GM19328 (cell line): ENCODE measurements at regions not wholly inside any gene's neighbourhood (a gene's known extent, or its start where the extent isn't known, plus 50 kb on each side); places are given as distances from the start of the nearest gene placed in this dataset.
"Not testable (repeated sequence)": the region's sequence is repeated elsewhere in the genome, so short reads cannot be mapped to it uniquely, and the experiment has no call there.

Source experiments
- ATAC-seq: cut with Tn5 transposase; IDR thresholded peaks from one replicate; pipeline ENCODE4 v1.9.1; 2021; ENCODE audit warnings: mild to moderate bottlenecking, moderate library complexity; ENCODE audit not compliant: unreplicated experiment

DNA sequence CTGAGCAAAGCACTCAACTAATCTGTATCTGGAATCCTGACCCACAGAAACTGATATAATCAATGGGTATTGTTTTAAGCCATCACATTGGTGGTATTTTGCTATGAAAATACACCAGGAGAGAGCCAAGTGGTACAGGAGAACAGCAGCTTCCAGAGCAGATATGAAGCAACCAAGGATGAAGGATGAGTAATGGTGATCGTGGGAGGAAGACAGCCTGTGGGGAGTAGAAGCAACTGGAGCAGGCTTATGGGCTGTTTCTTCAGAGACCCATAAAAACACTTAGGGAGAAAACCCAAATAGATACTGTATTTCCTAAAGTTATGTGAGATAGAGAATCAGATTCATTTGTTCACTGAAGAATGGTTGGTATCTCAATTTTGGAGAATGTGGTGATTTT lies 330.8 kb downstream of the NUP35 start:
- no peak for ATAC-seq

DNA sequence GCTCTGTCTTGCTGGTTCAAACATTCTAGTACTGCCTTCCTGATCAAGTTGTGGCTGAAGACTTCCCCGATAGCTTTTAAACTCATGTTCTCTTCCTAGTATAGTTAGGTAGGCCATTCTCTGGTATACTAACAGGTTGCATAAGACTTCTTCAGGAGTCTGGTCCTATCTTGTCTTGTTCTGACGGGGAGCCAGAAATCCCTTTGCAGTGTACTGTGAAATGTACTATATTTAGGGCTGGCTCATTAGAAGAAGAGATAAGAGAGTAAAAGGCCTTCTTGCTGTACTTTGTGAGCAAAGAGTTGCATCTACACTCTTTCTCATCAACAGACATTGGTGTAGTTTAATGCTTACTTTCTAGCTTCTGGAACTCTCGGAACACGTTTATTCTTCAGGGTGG lies 331.9 kb downstream of the NUP35 start:
- no peak for ATAC-seq

DNA sequence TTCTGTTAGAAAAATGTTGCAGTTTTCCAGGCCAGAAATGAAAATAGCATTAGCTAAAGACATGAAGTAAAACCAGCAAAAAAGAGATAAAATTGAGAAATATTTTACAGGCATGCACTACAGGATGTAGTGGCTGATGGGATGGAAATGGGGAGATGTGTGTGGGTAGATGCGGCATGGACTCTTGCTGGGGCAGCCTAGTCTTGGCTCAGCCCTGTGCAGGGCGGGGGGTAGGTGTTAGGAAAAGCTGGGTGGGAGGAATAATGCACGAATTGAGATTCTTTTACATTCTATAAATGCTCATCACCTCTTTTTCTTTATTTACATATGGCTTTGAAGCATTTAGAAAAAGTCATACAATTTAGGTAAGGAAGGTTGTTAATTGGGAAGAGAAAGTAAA lies 334.2 kb downstream of the NUP35 start:
- no peak for ATAC-seq

DNA sequence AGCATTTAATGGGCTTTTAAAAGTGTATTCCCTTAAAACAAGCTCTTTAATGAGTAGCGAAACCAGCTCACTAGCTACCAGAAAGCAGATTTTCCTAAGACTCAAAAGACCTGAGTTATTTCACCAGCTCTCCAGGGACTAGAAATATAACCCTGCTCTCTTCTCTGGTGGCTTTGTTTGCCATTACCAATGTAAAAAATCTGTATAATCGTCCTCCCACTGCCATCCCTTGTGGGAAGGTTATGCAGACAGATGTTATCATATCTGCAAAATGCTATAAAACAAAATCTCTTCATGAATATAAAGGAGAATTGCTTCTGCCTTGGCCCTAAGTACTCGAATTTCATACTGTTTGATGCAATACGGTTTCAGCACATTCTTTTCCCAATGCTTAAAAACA lies 335.2 kb downstream of the NUP35 start:
- no peak for ATAC-seq

DNA sequence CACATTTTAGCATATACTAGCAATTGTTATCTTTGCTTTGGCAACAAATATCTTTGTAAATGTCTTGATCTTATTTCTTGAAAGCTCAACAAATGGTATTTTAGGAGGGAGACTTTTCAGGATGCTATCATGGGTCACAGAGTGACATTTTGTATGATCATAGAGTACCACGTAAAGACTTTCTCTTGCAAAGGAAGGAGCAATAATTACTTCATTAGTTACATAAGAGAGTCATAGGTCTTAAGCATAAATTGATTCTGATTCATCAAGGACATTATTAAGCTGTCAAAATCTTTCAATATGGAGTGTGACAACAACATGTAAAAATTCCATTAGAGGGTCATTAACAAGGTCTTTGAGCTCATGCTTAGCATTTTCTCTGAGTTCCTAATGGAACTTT lies 339.6 kb downstream of the NUP35 start:
- ATAC-seq: no peak

DNA sequence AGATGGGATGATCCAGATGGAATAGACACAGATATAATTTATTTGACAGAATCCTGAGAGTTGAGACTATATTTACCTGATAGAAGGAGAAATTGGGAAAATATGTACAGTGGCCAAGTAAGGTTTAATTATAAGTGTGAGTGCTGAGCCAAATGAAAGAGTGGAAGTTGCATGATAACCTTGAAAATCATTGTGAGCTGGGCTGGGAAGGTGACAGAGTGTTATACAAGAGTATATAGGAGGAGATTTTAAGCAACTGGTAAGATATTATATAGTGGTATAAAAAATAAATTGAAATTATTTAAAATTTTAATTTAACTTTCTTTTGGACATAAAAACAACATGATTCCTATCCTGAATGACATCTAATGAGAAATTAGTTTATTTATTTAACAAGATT lies 340.8 kb downstream of the NUP35 start:
- no peak for ATAC-seq

DNA sequence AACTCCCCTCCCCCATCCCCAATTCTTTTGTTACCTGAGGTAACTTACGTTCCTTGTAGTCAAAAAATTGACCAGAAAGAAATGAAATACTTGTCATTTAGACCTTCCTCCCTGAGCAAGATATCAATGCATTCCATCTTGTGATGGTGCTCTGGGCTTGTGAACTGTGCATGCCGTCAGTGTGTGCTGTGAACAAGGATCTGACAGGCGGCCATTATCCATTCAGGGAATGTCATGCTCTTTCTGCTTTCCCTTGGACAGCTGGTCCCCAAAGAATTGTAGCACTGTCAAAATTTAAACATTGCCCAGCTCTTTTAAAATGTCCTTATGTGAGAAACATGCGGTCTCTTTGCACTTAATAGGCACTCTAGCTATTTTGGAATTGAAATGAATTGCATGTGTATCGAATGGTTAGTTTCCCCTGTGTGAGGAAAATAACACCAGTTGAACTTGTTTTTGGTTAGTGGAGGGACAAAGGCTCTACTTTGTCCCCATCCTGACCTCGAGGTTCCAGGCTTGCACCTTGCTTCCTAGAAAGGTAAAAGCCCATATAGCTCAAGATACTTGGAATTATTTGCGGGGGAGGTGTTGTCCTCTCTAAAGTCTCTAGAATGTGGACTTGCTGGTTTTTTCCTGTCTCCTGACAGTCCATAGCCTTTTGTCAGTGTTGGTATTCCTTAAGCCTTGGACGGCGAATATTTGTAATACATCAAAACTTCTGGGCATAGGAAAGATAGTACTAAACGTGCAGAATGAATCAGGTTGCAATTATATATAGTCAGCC lies 350.9 kb downstream of the NUP35 start:
- ATAC-seq: no peak

DNA sequence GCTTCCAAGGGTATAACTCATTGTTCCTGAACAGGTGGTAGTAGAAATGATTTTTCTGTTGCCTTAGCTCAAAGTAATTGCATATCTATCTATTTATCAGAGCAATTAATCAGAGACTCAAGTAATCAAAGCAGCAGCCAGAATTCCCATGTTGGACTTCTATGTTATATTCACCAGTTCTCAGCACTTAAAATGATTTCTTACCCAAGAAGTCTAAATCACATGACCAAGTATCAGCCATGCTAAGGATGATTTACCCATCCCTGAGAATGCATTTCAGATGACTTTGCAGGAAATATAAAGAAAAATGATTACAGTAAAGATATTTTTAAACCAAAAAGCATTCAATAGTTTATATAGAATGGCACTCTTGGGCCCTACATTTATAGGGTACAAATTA lies 352.2 kb downstream of the NUP35 start:
- no peak for ATAC-seq

DNA sequence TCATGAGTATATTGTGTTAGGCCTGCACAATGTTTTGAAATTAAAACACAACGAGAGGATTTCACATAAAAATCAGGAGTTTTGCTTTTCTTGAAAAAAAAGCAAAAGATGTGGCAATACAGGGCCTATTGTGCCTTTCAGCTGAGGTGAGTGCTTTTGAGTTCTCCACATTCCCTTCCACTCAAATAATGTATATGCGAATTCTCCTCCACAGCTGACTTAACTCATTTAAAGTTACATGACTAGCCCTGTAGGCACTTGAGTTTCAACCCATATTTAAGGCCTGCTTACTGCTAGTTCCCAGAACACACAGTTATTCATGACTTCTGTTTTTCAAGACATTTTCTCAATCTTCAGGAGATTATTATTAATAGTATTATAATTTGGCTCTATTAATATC lies 353.1 kb downstream of the NUP35 start:
- ATAC-seq: no peak

DNA sequence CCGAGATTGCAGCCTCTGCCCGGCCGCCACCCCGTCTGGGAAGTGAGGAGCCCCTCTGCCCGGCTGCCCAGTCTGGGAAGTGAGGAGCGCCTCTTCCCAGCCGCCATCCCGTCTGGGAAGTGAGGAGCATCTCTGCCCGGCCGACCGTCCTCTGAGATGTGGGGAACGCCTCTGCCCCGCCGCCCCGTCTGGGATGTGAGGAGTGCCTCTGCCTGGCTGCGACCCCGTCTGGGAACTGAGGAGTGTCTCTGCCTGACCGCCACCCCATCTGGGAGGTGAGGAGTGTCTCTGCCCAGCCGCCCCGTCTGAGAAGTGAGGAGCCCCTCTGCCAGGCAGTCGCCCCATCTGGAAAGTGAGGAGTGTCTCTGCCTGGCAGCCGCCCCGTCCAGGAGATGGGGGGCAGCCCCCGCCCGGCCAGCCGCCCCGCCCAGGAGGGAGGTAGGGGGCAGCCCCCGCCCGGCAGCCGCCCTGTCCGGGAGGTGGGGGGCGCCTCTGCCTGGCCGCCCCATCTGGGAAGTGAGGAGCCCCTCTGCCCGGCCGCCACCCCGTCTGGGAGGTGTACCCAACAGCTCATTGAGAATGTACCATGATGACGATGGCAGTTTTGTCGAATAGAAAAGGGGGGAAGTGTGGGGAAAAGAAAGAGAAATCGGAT lies 354.8 kb downstream of the NUP35 start:
- ATAC-seq: not testable (repeated sequence)

DNA sequence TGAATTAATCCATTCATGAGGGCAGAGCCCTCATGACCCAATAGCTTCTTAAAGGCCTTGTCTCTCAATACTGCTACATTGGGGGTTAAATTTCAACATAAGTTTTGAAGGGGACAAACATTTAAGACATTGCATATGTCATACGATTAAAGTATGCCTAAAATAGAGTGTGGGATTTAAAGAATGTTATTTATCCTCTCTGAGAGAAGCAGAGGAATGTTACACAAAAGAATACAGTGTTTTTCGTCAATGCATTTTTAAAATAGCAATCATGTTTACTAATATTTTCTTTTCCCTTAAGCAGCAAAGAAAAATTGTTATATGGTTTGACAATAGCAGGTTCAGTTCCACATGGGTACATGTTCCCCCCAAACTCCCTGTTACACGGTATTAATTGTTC lies 363.1 kb downstream of the NUP35 start:
- ATAC-seq: no peak

DNA sequence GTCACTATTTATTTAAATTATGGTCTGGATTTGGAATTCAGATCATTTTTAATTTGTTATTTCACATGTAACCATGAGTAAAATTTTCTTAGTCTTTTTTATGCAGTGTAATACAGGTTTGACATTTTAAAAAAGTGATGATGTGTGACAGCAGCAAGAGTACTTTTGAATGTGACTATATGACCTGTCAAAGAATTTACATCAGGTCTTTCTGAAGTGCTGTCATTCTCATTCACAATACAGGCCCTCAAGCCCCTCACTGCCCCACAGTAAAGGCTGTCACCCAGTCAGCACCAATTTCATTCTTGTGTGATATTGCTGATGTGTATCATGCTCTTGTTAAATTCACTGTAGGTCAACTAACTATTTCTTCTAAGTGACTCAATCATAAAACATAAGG lies 364.2 kb downstream of the NUP35 start:
- no peak for ATAC-seq

DNA sequence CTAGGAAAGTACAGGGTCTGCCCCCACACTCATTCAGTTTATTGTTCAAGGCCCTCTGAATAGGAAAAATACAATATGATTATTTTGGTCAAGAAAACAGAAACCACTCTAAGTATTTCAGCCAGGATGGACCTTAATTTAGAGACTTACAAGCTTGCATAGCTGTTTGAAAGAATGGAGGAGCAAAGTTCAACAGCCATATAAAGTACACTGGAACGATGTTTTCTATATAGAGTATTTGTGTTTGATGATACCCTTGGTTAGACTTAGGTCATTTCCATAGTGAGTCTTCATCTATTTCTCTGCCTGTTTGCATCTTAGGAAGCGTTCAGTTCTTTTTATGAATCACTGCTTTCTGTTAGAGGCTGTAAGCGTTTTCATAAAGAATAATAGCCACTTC lies 366.2 kb downstream of the NUP35 start:
- no peak for ATAC-seq

DNA sequence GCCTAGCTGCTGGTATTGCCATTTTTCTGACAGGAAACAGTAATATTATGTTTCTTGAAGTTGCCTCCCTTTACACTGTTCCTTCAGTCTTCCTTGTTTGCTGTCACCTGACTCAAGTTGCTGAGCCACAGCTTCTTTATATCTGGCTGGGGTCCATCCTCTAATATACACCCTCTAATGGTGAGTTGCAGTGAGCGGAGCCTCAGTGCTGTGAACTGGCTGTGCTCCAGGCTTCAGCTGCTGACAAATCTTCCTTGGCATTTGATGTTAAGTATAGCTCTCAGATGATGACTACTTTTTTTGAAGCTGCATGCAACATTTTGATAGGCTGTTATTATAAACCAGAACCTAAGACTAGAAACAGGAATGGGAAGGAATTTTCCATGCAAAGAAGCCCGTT lies 366.7 kb downstream of the NUP35 start:
- no peak for ATAC-seq

DNA sequence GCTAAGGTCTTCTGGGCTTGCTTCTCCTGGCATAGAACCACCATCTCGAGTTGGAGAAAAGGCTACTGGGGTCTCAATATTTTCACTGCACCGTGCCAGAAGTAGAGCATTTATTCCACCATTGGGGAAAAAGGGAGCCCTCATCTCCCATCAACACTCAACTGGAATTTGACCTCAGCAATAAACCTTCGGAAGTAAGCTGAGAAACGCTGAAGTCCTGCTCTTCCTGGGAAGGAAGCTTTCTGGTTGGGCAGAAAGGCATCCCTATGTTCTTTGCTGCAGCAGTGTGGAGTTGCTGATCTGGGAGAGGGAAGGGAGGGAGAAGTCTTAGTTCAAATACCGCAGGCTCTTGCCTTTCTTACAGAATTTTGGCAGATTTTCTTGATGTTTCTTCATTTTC lies 368.8 kb downstream of the NUP35 start:
- ATAC-seq: no peak

DNA sequence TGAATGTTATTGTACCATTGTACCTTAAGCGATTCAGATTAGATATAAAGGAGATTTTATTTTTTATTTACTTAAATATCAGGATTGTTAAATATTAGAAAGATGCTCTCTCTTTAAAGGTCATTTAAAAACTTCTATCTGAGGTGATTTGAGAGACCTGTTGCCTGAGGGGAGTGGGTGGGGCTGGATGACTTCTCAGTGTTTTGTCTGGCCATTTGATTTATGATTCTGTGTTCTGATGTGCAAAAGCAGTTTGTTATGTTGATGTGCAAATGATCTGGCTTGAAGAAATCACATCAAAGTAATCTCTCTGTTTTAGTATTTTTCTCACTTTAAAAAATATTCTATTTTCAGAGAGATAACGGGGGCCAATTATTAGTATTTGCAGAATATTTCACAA lies 370.8 kb downstream of the NUP35 start:
- ATAC-seq: no peak

DNA sequence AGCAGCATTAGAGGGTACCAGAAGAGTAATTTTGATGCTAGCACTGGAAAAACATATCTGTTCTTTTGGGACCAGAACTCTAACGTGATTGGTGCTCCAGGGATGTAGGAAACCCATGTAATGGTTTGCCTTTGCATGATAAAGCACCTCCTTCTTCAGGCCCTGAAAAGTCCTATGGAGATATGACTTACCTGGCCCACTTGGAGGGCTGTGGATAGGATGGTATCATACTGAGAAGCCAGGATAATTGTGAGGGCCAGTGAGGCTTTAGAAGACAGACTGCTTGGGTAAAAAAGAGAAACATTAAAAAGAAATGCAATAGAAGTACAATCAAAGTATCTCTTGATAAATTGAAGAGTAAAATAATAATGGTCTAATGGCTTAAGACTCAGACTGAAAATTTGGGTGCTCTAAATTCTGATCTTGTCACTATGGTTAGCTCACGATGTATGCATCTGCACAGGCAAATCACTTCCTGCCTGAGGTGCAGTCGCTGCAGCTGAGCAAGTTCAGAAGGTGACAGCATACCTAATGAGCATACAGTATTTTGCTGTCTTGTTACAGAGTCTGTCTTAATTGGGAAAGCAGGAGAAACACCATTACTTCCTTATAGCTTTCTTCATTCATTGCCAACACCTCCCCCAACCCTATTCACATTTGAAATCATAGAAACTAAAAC lies 371.5 kb downstream of the NUP35 start:
- ATAC-seq: peak; percentile 100

DNA sequence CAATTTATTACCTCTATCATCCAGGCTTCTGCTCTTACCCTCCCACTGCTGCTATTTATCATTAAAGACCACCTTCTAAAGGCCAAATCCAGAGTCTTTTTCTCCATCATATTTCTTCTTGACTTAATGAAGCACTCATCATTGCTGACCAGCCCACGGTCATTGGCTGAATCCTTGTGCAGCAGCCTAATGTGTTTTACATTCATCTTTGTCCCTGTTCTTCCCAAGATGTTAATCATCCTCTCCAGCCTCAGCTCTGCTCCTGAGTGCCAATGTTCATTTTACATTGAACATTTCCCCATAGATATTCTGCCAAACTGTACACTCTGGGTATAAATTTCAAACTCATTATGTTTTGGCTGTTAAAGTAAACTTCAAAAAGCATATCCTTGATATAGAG lies 373.6 kb downstream of the NUP35 start:
- no peak for ATAC-seq

DNA sequence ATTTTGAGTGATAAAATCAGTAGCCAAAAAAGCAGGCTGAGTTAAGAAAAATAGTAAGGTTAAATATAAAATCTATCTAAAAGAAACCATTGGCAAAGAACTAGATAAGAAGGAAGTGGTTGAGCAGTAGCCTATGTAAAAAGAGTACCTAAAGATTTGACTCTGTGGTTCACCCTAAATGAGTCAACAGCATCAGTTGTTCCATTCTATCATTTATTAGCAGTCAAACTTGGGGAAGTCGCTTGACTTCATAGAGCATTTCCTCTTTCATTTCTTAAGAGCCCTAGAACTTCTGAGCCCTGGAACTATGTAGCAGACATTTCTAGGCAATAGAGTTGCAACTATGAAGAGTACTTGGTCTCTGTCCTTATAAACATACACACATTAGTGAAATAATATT lies 381.7 kb downstream of the NUP35 start:
- no peak for ATAC-seq

DNA sequence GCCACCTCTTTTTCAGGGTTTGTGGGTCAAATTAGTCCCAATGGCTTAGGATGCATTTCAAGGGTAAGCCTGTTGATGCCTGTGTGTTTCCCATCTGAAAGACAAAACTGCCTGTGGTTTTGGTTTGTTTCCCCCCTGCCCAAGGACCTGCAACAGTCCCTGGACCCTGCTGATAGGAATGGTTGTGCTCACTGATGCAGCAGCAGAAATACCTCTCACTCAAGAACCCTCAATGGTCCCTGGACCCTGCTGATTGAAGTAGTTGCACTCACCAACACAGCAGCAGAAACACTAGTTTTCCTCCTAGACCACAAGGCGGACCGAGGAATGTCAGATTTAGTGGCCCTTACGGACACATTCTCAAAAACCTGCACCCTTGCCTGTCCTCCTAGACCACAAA lies 386.9 kb downstream of the NUP35 start:
- ATAC-seq: no peak

DNA sequence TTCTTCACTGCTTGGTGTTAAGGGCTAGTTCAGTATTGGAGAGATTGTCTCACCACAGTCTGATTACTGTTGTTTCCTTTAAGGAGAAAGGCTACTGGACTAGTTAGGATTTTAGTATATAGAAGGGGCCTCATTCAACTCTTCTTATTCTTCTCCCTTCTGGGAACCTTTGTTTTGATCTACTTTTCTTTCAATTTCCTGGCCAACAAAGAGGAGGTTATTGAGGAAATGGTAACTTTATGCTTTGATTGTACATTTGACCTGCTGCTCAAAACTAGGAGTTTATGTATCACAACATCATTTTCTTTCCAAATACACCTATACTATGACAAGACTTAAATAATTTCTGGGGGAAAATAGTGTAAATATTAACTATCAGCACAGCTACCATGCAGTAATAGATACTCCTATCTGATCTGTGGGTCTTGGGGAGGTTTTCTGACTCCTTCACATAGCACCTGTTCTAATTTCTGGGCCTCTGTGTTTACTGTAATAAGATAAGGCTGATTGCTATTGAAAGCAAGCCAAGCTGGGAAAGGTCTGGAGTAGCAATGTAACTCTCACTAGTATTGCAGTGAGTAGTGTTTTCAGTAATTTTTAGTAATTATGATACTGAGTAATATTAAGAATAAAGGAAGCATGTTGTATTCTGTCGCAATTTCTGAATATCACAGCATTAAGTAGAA lies 395.3 kb downstream of the NUP35 start:
- ATAC-seq: no peak

DNA sequence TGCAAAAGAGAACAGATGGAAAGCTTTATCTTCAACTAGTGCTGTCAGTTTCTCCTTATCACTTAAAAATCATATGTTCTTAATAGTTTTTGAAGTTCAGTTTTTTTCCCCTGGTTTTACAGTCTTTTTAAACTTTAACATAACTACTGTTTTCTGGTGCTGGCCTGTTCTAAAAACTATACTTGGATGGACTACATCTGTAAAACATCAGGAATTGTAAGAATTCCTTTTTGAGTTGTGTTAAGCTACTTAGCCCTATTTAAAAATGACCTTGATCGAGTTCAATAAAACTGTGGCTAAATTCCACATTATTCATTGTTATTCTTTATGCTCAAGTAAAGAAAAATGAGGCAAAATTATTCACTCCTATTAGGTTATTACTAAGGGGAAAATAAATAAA lies 397.7 kb downstream of the NUP35 start:
- ATAC-seq: no peak
